ENCODE measurements at regions not wholly inside any gene's neighbourhood (a gene's known extent, or its start where the extent isn't known, plus 50 kb on each side); places are given as distances from the start of the nearest gene placed in this dataset.

DNA sequence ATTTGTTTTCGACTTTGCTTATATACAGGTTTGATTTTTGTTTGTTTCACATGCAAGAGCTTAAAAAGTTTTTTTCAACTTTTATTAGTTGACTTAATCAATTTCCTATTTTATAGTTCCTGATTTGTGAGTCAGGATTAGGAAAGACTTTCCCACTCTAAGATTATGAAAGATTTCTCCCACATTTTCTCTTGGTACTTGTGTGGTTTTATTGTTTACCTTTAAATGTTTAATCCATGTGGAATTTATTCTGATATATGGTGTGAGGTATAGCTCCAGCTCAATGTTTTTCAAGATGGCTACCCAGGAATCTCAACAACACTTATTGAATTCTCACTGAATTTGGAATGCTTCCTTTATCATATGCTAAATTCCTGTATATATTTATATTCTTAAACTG lies 117.8 kb upstream of the LGALSL start:
- ChIA-PET POLR2A (no interaction called here), CTCF (no interaction called here)
- H3K4me3 ChIP-seq (ENCODE audit: low read depth in 2 of 2, low read length in 1 of 2) = no peak overlapping the region
- TF ChIP-seq TCF12 (IDR thresholded peaks at IDR 0.05) (no peak), TEAD4 (IDR thresholded peaks at IDR 0.05; ENCODE audit: borderline replicate concordance, insufficient read depth) (no peak), JUND (IDR thresholded peaks at IDR 0.05) (no peak), POLR2AphosphoS5 (IDR thresholded peaks at IDR 0.05; ENCODE audit: low read depth, low read length) (no peak), MEF2A (IDR thresholded peaks at IDR 0.05; ENCODE audit: borderline replicate concordance, low read depth) (no peak), CHD2 (IDR thresholded peaks at IDR 0.05; ENCODE audit: low read length, partially characterized antibody) (no peak), EP300 (IDR thresholded peaks at IDR 0.05; ENCODE audit: borderline replicate concordance in 1 of 2, low read depth in 1 of 2, low read length in 1 of 2) (no peak), FOSL2 (IDR thresholded peaks at IDR 0.05; ENCODE audit: borderline replicate concordance, low read depth) (no peak), NRF1 (IDR thresholded peaks at IDR 0.05; ENCODE audit: low read depth, low read length) (no peak), NFIC (IDR thresholded peaks at IDR 0.05; ENCODE audit: borderline replicate concordance) (no peak), TAF1 (IDR thresholded peaks at IDR 0.05; ENCODE audit: borderline replicate concordance, low read depth, low read length) (no peak), EZH2phosphoT487 (IDR thresholded peaks at IDR 0.05; ENCODE audit: borderline replicate concordance, low read depth) (no peak), SIN3A (IDR thresholded peaks at IDR 0.05; ENCODE audit: borderline replicate concordance, low read depth, low read length) (no peak), RXRA (IDR thresholded peaks at IDR 0.05; ENCODE audit: borderline replicate concordance, low read depth) (no peak)
- TF ChIP-seq, protein P1, sequence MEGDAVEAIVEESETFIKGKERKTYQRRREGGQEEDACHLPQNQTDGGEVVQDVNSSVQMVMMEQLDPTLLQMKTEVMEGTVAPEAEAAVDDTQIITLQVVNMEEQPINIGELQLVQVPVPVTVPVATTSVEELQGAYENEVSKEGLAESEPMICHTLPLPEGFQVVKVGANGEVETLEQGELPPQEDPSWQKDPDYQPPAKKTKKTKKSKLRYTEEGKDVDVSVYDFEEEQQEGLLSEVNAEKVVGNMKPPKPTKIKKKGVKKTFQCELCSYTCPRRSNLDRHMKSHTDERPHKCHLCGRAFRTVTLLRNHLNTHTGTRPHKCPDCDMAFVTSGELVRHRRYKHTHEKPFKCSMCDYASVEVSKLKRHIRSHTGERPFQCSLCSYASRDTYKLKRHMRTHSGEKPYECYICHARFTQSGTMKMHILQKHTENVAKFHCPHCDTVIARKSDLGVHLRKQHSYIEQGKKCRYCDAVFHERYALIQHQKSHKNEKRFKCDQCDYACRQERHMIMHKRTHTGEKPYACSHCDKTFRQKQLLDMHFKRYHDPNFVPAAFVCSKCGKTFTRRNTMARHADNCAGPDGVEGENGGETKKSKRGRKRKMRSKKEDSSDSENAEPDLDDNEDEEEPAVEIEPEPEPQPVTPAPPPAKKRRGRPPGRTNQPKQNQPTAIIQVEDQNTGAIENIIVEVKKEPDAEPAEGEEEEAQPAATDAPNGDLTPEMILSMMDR (IDR thresholded peaks at IDR 0.05) = no peak
- TF ChIP-seq, protein P2, sequence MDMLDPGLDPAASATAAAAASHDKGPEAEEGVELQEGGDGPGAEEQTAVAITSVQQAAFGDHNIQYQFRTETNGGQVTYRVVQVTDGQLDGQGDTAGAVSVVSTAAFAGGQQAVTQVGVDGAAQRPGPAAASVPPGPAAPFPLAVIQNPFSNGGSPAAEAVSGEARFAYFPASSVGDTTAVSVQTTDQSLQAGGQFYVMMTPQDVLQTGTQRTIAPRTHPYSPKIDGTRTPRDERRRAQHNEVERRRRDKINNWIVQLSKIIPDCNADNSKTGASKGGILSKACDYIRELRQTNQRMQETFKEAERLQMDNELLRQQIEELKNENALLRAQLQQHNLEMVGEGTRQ (IDR thresholded peaks at IDR 0.05; ENCODE audit: borderline replicate concordance, low read depth, low read length) = no peak
- TF ChIP-seq, protein P3, sequence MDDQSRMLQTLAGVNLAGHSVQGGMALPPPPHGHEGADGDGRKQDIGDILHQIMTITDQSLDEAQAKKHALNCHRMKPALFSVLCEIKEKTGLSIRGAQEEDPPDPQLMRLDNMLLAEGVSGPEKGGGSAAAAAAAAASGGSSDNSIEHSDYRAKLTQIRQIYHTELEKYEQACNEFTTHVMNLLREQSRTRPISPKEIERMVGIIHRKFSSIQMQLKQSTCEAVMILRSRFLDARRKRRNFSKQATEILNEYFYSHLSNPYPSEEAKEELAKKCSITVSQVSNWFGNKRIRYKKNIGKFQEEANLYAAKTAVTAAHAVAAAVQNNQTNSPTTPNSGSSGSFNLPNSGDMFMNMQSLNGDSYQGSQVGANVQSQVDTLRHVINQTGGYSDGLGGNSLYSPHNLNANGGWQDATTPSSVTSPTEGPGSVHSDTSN (IDR thresholded peaks at IDR 0.05) = no peak
- TF ChIP-seq, protein P4, sequence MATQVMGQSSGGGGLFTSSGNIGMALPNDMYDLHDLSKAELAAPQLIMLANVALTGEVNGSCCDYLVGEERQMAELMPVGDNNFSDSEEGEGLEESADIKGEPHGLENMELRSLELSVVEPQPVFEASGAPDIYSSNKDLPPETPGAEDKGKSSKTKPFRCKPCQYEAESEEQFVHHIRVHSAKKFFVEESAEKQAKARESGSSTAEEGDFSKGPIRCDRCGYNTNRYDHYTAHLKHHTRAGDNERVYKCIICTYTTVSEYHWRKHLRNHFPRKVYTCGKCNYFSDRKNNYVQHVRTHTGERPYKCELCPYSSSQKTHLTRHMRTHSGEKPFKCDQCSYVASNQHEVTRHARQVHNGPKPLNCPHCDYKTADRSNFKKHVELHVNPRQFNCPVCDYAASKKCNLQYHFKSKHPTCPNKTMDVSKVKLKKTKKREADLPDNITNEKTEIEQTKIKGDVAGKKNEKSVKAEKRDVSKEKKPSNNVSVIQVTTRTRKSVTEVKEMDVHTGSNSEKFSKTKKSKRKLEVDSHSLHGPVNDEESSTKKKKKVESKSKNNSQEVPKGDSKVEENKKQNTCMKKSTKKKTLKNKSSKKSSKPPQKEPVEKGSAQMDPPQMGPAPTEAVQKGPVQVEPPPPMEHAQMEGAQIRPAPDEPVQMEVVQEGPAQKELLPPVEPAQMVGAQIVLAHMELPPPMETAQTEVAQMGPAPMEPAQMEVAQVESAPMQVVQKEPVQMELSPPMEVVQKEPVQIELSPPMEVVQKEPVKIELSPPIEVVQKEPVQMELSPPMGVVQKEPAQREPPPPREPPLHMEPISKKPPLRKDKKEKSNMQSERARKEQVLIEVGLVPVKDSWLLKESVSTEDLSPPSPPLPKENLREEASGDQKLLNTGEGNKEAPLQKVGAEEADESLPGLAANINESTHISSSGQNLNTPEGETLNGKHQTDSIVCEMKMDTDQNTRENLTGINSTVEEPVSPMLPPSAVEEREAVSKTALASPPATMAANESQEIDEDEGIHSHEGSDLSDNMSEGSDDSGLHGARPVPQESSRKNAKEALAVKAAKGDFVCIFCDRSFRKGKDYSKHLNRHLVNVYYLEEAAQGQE (IDR thresholded peaks at IDR 0.05; ENCODE audit: low read depth, low read length) = no peak
- H4K20me1 ChIP-seq (ENCODE audit: insufficient read depth) = no peaks in the 10 kb centered on the region
- H3K27me3 ChIP-seq (ENCODE audit: insufficient read depth) = no peaks in the 10 kb centered on the region
- no peaks in the 10 kb centered on the region for H3F3A ChIP-seq (replicated peaks; ENCODE audit: insufficient read depth)
- H3K27ac ChIP-seq (ENCODE audit: low read depth in 2 of 2, low read length in 1 of 2) = no peak overlapping the region
- no peaks in the 10 kb centered on the region for H3K9me3 ChIP-seq
- H3K4me1 ChIP-seq (ENCODE audit: control insufficient read depth in 1 of 2, insufficient read depth in 2 of 2, low read depth in 1 of 2, low read length in 1 of 2) = no peaks in the 10 kb centered on the region
- 32% methylated on average over 1 of the region's 1 CpG for WGBS (ENCODE audit: low lambda C conversion rate)
- H3K36me3 ChIP-seq (replicated peaks in 1 of 2; ENCODE audit: control insufficient read depth in 1 of 2, insufficient read depth in 2 of 2, low read length in 1 of 2) = no peaks in the 10 kb centered on the region
- H3K79me2 ChIP-seq (ENCODE audit: insufficient read depth) = no peaks in the 10 kb centered on the region
- no peak overlapping the region for H2AFZ ChIP-seq (ENCODE audit: low read depth)
- no peak overlapping the region for H3K4me2 ChIP-seq
- H3K9ac ChIP-seq = no peak overlapping the region
- no peaks in the 10 kb centered on the region for H3K9me2 ChIP-seq
- DNase-seq = no peak

Measured in SK-N-SH (cell line).